ENCODE measurements at regions not wholly inside any gene's neighbourhood (a gene's known extent, or its start where the extent isn't known, plus 50 kb on each side); places are given as distances from the start of the nearest gene placed in this dataset.
"Not testable (repeated sequence)": the region's sequence is repeated elsewhere in the genome, so short reads cannot be mapped to it uniquely, and the experiment has no call there.

GRCh38 chr3:40680685-40681657 is 156.2 kb downstream of the ZNF621 start:
- no peaks in the 10 kb centered on the region for H3K9me3 ChIP-seq (ENCODE audit: control insufficient read depth, insufficient read depth, low read length)
- DNase-seq (ENCODE audit: low read depth in 4 of 6, low spot score in 6 of 6): peak in 1 of 6 donors; percentile 68
- no peak overlapping the region for H3K4me3 ChIP-seq (ENCODE audit: low read depth, low read length)
- no peaks in the 10 kb centered on the region for H3K27me3 ChIP-seq (ENCODE audit: control insufficient read depth, insufficient read depth, low read length)
- no peak overlapping the region for H3K27ac ChIP-seq (ENCODE audit: low read depth, low read length)
- H3K36me3 ChIP-seq (ENCODE audit: control insufficient read depth, insufficient read depth, low read length): no peaks in the 10 kb centered on the region
- no peaks in the 10 kb centered on the region for H3K4me1 ChIP-seq (ENCODE audit: control insufficient read depth, insufficient read depth, low read length)
- WGBS (ENCODE audit: insufficient coverage): 88% methylated on average over 2 of the region's 3 CpGs

- Histone ChIP-seq H3K36me3 (ENCODE audit: control insufficient read depth, insufficient read depth, low read length) (no peaks in the 10 kb centered on the region), H3K4me1 (ENCODE audit: control insufficient read depth, insufficient read depth, low read length) (no peaks in the 10 kb centered on the region), H3K9me3 (ENCODE audit: control insufficient read depth, insufficient read depth, low read length) (no peaks in the 10 kb centered on the region), H3K4me3 (ENCODE audit: low read depth, low read length) (no peak overlapping the region), H3K27me3 (ENCODE audit: control insufficient read depth, insufficient read depth, low read length) (no peaks in the 10 kb centered on the region), H3K27ac (ENCODE audit: low read depth, low read length) (no peak overlapping the region)
- WGBS (ENCODE audit: insufficient coverage): no CpG with 5 or more reads among the region's 1 CpG
- no peak for DNase-seq (ENCODE audit: low read depth in 4 of 6, low spot score in 6 of 6)
Observed at GRCh38 chr3:40681658-40682055, 156.9 kb downstream of the ZNF621 start.

DNA sequence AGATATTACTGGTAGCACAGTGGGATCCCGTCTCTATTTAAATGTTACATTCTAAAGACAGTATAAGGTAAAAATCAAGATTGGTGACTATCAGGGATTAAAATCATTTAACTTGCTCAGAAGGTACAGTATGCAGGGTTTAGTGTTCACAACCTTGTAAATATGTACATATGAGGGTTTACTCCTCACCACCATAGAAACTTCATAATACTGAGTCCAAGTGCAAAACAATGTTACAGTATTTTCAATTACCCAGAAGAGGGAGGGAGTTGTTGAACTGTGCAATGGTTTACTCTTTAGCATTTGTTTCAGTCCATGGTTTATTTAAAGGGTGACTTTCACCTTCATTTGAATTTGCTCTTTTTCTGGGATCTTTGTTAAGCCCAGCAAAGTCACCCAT is 165.1 kb downstream of the ZNF621 start:
- Histone ChIP-seq H3K27me3 (ENCODE audit: control insufficient read depth, insufficient read depth, low read length) (no peaks in the 10 kb centered on the region), H3K27ac (ENCODE audit: low read depth, low read length) (no peak overlapping the region), H3K36me3 (ENCODE audit: control insufficient read depth, insufficient read depth, low read length) (no peaks in the 10 kb centered on the region), H3K9me3 (ENCODE audit: control insufficient read depth, insufficient read depth, low read length) (no peaks in the 10 kb centered on the region), H3K4me1 (ENCODE audit: control insufficient read depth, insufficient read depth, low read length) (peaks cover 15% of the 10 kb centered on the region), H3K4me3 (ENCODE audit: low read depth, low read length) (no peak overlapping the region)
- WGBS (ENCODE audit: insufficient coverage): no CpG with 5 or more reads among the region's 1 CpG
- no peak for DNase-seq (ENCODE audit: low read depth in 4 of 6, low spot score in 6 of 6)

GRCh38 chr3:40690749-40691451 is 166.1 kb downstream of the ZNF621 start:
- WGBS (ENCODE audit: insufficient coverage): 64% methylated on average over 4 of the region's 9 CpGs

DNA sequence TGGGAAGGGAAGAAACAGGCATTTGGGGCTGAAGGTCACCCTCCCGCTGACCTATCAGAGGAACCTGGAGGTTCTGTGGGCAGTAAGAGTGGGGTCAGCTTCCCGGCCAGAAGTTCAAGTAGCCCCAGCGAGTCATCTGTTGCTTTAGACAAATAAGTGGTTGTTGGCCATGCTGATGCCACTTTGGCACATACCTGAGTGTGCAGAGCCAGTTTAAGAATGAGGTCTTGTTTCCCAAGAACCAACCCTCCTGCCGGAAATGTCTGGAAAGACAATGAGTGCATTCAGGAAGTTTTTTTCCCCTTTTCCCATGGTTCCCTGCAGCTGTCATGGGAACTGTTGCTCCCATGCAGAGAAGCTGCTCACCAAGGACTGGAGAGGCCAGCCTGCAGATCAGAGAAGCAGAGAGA is 166.7 kb downstream of the ZNF621 start:
- Histone ChIP-seq H3K36me3 (ENCODE audit: control insufficient read depth, insufficient read depth, low read length) (no peaks in the 10 kb centered on the region), H3K4me3 (ENCODE audit: low read depth, low read length) (no peak overlapping the region), H3K4me1 (ENCODE audit: control insufficient read depth, insufficient read depth, low read length) (peaks cover 15% of the 10 kb centered on the region), H3K9me3 (ENCODE audit: control insufficient read depth, insufficient read depth, low read length) (no peaks in the 10 kb centered on the region), H3K27ac (ENCODE audit: low read depth, low read length) (peak overlapping the region; percentile 77), H3K27me3 (ENCODE audit: control insufficient read depth, insufficient read depth, low read length) (no peaks in the 10 kb centered on the region)
- DNase-seq (ENCODE audit: low read depth in 4 of 6, low spot score in 6 of 6): peak in 3 of 6 donors; percentile 19 to 74 (median 20)
- 41% methylated on average over 4 of the region's 4 CpGs for WGBS (ENCODE audit: insufficient coverage)

More at GRCh38 chr3:40690749-40691451, 166.1 kb downstream of the ZNF621 start:
- Histone ChIP-seq H3K9me3 (ENCODE audit: control insufficient read depth, insufficient read depth, low read length) (no peaks in the 10 kb centered on the region), H3K36me3 (ENCODE audit: control insufficient read depth, insufficient read depth, low read length) (no peaks in the 10 kb centered on the region), H3K27ac (ENCODE audit: low read depth, low read length) (peak overlapping the region; percentile 77), H3K27me3 (ENCODE audit: control insufficient read depth, insufficient read depth, low read length) (no peaks in the 10 kb centered on the region), H3K4me3 (ENCODE audit: low read depth, low read length) (no peak overlapping the region), H3K4me1 (ENCODE audit: control insufficient read depth, insufficient read depth, low read length) (peaks cover 15% of the 10 kb centered on the region)
- DNase-seq (ENCODE audit: low read depth in 4 of 6, low spot score in 6 of 6): peak in 2 of 6 donors; percentile 22 to 88

DNA sequence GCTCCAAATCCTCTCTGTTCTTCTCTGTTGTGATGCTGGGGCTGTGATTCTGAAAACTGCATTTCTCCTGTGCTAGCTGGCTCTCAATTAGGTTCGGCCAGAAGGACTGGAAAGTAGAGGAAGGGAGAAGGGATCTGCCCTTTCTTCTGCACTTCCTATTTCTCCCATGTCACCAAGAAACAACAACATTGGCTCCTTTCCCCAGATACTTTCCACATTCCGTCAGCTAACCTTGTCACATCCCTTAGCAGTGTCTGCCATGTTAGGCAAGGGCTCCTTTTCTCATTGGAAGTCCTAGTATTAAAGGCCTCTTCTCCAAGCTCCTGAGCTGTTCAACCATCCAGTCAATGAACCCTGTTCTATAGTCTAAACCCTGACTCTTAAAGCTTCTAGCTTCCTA is 171.1 kb downstream of the ZNF621 start:
- no peaks in the 10 kb centered on the region for H3K36me3 ChIP-seq (ENCODE audit: control insufficient read depth, insufficient read depth, low read length)
- H3K4me3 ChIP-seq (ENCODE audit: low read depth, low read length): no peak overlapping the region
- no peaks in the 10 kb centered on the region for H3K9me3 ChIP-seq (ENCODE audit: control insufficient read depth, insufficient read depth, low read length)
- no peaks in the 10 kb centered on the region for H3K27me3 ChIP-seq (ENCODE audit: control insufficient read depth, insufficient read depth, low read length)
- H3K4me1 ChIP-seq (ENCODE audit: control insufficient read depth, insufficient read depth, low read length): peaks cover 11% of the 10 kb centered on the region
- DNase-seq (ENCODE audit: low read depth in 4 of 6, low spot score in 6 of 6): no peak
- no peak overlapping the region for H3K27ac ChIP-seq (ENCODE audit: low read depth, low read length)
- WGBS (ENCODE audit: insufficient coverage): 77% methylated on average over 1 of the region's 2 CpGs

DNA sequence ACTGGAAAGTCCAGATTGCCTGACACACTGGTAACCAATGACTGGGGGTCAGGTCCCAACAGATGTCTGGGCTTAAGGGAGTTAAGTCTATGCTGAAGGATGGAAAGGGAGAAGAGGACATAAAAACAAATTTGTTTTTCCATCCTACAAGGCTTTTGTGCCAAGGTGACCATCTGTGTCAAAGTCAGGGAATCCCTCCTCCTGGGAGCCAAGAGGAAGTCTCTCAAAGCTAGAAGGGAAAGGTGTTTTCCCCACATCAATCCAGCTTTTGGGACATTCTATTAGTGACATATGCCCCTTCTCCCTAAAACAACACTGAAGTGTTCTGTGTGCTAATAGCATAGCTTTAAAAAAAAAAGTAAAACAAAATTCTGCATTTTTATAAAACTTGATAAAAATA is 173.9 kb downstream of the ZNF621 start:
- H3K27me3 ChIP-seq (ENCODE audit: control insufficient read depth, insufficient read depth, low read length); H3K4me1 ChIP-seq (ENCODE audit: control insufficient read depth, insufficient read depth, low read length); H3K9me3 ChIP-seq (ENCODE audit: control insufficient read depth, insufficient read depth, low read length); H3K4me3 ChIP-seq (ENCODE audit: low read depth, low read length); DNase-seq (ENCODE audit: low read depth in 4 of 6, low spot score in 6 of 6); H3K27ac ChIP-seq (ENCODE audit: low read depth, low read length); H3K36me3 ChIP-seq (ENCODE audit: control insufficient read depth, insufficient read depth, low read length): not testable (repeated sequence)

DNA sequence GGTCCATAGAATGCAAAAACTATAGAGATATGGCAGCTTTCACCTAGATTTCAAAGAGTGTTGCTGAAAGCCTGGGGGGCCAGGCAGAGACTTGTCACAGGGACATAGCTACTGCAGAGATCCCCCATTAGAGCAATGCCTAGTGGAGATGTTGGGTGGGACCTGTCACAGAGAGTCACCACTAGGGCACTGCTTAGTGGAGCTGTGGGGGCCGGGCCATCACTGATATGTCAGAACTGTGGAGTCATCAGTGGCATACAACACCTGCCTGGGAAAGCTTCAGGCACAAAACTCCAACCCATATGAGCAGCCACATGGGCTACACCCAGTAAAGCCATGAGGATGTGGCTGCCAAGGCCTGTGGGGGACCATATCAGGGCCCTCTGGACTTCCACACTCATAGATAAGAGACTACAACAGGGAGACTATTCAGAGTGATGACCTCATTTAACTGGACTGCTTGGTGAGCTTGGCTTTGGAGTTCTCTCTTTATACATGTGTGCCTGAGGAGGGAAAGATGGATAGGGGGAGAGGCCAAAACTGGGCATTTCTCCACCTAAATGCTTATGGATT is 176.3 kb downstream of the ZNF621 start:
- H3K27ac ChIP-seq (ENCODE audit: low read depth, low read length): no peak overlapping the region
- 86% methylated on average over 1 of the region's 1 CpG for WGBS (ENCODE audit: insufficient coverage)
- no peaks in the 10 kb centered on the region for H3K27me3 ChIP-seq (ENCODE audit: control insufficient read depth, insufficient read depth, low read length)
- no peak overlapping the region for H3K4me3 ChIP-seq (ENCODE audit: low read depth, low read length)
- no peaks in the 10 kb centered on the region for H3K4me1 ChIP-seq (ENCODE audit: control insufficient read depth, insufficient read depth, low read length)
- no peak for DNase-seq (ENCODE audit: low read depth in 4 of 6, low spot score in 6 of 6)
- H3K36me3 ChIP-seq (ENCODE audit: control insufficient read depth, insufficient read depth, low read length): no peaks in the 10 kb centered on the region
- H3K9me3 ChIP-seq (ENCODE audit: control insufficient read depth, insufficient read depth, low read length): peaks cover 5% of the 10 kb centered on the region

DNA sequence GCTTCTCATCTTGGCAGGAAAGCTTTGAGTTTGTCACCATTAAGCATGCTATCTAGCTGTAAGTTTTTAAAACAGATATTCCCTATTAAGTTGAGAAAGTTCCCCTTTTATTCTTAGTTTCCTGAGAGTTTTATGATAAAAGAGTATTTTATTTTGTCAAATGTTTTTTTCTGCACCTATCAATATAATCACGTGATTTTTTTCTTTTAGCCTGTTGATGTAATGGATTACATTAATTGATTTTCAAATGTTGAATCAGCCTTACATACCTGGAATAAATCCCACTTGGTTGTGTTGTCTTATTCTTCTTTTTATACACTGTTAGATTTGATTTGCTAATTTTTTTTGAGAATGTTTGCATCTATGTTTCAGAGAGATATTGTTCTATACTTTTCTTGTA is 179.5 kb downstream of the ZNF621 start:
- Histone ChIP-seq H3K27ac (ENCODE audit: low read depth, low read length) (no peak overlapping the region), H3K36me3 (ENCODE audit: control insufficient read depth, insufficient read depth, low read length) (no peaks in the 10 kb centered on the region), H3K9me3 (ENCODE audit: control insufficient read depth, insufficient read depth, low read length) (peaks cover 5% of the 10 kb centered on the region), H3K27me3 (ENCODE audit: control insufficient read depth, insufficient read depth, low read length) (no peaks in the 10 kb centered on the region), H3K4me1 (ENCODE audit: control insufficient read depth, insufficient read depth, low read length) (no peaks in the 10 kb centered on the region), H3K4me3 (ENCODE audit: low read depth, low read length) (no peak overlapping the region)
- no peak for DNase-seq (ENCODE audit: low read depth in 4 of 6, low spot score in 6 of 6)
- WGBS (ENCODE audit: insufficient coverage): no CpG with 5 or more reads among the region's 1 CpG

Data from spinal cord (tissue), 9 donors.